ENCODE measurements at regions not wholly inside any gene's neighbourhood (a gene's known extent, or its start where the extent isn't known, plus 50 kb on each side); places are given as distances from the start of the nearest gene placed in this dataset.
"Not testable (repeated sequence)": the region's sequence is repeated elsewhere in the genome, so short reads cannot be mapped to it uniquely, and the experiment has no call there.

DNA sequence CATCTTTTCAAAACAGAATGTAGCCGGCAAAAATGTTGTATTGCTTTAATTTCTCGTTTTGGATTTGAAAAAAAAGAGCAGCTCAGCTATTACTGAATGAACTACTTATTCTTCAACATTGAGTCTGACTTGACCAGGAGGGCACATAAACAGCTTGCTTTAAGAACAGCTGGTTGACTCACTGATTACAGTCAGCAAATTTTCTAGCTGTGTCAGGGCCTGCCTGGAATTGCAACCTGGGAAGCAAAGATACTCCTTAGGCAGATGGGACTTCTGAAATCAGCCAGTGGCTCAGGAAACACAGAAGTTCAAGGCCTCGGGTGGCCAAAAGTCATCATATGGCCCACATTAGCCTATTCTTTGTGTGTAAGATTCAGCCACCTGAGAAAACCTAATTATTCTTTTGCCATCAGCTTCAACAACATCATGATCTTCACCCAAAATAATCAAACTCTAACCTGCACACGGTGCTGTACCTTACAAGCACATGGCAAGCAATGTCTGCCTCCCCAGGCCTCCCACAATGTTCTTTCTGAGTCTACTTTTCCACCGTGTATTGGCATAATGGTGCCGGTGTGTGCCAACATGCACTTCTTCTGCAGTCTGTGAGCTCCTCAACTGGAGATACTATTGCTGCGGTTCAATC is 307.2 kb downstream of the HHIPL2 start:
- no peak for DNase-seq (ENCODE audit: low read depth in 2 of 2)

DNA sequence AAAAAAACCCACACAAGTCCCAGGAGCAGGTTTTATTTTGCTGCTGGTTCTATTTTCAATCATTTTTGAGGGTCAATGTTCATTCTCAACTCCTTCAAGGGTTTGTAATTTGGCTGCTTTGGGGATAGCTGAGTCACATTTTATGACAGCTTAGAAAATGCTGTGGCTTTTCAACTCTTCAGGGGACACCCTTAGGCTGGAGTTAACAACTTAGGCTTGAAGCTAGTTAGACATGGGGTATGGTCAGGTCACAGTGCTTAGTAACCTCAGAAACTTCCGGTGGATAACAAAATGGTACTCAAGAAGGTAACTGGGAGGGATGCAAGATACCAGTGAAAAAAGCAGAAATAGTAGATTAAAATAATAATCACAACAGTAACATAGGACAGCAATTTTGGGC is 308.8 kb downstream of the HHIPL2 start:
- no peak for DNase-seq (ENCODE audit: low read depth in 2 of 2)

DNA sequence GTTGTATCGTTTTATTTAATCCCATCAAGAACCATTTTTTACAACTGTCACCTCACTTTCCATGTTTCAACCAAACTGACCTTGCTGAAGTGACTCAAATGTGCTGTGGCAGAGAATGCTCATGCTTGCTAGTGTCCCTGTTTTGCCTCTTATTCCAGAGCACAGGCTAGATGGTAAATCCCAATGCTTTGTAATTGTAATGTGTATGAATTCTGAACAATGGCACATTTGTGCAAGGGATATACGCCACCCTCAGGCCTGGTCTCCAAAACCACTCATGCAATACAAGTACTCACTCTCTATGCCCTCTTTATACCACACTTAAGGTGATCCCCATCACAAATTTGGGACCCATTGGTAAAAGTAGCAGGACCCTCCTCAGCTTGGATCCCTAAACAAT is 313.6 kb downstream of the HHIPL2 start:
- no peak for DNase-seq (ENCODE audit: low read depth in 2 of 2)

DNA sequence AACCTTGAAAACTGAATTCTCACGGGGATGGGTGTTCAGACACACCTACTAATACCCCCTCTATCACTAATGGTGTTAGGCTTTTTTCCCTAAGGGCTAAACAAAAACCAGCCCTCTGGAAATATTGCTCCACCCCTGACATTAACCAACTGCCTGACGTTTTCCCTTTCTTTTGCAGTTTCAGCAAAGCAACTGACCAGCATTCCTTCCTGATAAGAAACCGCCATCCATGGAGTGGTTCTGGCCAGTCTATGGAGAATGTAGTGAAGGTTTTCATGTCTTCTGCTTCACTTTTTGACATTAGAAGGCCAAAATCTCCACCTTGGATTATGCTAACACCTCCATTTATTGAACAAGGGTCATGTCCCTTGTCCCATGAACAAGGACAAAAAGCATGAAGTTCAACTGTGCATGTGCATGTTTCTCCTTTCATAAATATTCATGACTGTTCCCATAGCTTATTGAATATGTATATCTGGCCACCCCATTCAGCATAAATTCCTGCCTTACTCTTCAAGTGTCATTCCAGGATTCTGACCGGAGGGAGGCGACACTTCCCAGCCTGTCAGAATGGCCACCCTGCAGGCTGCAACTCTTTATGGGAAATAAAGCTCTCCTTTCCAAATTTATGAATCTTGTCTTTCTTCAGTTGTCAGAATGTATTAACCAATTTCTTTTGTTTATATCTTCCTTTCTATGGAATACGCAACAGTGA is 314.3 kb downstream of the HHIPL2 start:
- DNase-seq (ENCODE audit: low read depth in 2 of 2), result no peak

DNA sequence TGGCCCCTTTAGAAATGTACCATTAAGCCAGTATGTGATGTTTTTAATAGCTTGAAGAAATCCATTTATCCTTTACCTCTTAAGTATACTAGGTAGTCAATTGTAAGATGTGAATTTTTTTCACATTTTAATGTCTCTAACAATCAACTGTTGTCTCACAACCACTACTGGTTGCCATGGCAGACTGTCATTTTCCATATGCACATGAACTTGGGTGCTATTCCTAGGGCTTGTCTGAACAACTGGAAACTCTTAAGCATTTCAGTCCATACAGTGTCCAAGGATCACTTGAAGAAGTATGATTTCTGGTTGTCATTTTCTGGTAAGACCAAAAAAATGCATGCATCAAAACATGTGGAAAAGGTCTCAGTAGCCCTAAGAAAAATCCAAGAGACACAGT is 315.1 kb downstream of the HHIPL2 start:
- no peak for DNase-seq (ENCODE audit: low read depth in 2 of 2)

- no peak for DNase-seq (ENCODE audit: low read depth in 2 of 2)
These were observed 318.1 kb downstream of the HHIPL2 start for GRCh38 chr1:222229672-222230312.

- no peak for DNase-seq (ENCODE audit: low read depth in 2 of 2)
These were observed 322.6 kb downstream of the HHIPL2 start for GRCh38 chr1:222225316-222225691.

DNA sequence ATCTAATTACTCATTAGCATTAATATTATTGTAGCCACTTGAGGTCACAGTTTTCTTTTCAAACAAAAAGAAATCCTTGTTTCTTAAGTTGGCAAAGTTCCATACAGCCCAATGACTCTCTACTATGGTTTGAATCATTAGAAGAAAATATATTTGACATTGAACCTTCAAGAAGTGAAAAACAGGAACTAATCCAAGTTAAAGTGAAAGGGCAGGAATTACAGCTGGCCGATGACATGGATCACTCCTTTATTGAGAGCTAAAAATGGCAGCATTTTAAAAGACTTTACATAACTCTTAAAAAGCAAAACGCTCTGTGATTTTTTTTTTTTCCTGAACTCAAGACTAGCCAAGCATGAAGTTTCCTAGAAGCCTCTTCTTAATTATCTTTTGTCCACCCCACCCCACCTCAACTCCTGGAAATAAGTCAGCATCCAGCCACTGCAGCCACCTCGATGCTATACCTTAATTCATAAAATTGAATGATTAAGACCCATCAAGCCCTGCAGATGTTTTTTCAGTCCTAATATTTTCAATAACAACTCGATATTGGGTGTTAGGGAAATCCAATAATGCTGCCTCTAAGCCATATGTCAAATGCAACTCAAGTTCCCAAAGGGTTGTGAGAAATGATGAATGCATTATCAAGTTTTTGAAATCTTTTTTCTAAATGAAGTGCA is 323.1 kb downstream of the HHIPL2 start:
- DNase-seq (ENCODE audit: low read depth in 2 of 2), result no peak

GRCh38 chr1:222224156-222224555 is 323.7 kb downstream of the HHIPL2 start:
- no peak for DNase-seq (ENCODE audit: low read depth in 2 of 2)

DNA sequence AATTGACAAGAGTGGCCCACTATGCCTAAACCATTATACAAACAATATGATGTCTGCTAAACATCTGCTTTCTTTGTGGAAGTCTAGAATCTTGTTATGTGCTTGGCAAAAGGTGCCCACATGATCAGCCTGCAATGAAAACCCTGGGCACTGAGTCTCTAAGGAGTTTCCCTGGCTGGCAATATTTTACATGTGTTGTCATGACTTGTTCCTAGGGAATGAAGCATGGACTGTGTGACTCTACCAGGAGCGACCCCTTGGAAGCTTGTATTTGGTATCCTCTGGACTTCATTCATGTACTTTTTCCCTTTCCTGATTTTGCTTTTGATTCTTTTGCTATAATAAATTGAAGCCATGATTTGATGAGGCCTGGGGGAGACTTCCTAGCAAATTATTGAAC is 324.9 kb downstream of the HHIPL2 start:
- DNase-seq (ENCODE audit: low read depth in 2 of 2), result no peak

DNA sequence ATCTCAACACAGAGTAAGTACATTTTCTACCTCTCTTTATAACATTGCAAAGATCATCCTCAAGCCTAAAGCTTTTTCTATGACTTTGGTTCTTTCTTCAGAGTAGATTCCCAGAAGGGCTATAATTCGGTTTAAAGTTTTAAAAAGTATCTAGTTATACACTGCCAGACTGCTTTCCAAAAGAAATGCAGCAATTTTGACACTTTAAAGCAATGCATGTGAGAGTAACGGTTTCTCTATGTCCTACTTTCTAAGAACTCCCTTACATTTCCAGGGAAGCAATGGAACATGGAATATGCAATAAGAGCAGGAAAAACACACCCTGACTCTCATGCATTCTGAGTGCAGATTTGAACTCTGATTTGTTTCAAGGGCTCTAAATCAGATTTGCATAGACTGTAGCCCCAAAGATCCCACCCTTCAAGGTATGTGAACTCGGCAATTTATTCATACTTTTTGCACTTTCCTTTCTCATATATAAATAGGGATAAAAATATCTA is 331.6 kb downstream of the HHIPL2 start:
- no peak for DNase-seq (ENCODE audit: low read depth in 2 of 2)

DNA sequence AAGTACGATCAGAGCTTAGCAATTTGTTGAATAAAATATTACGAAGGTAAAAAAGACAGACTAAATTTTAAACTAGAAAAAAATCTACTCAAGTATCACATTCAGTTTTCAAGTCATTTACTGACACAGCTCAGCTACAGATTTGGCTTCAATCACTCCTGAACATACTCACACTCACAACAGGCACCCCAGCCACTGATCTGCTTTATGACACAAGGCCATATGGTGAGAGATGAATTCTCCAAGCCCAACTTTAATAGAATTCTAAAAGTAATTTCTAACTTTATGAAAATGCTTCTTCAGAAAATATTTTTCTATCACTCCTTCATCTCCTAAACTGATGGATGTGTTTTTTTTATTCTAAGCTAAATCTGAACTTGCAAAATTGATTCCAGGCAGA is 337.1 kb downstream of the HHIPL2 start:
- DNase-seq (ENCODE audit: low read depth in 2 of 2), result no peak

- no peak for DNase-seq (ENCODE audit: low read depth in 2 of 2)
These were observed 343.4 kb downstream of the HHIPL2 start for GRCh38 chr1:222204475-222204874.

DNA sequence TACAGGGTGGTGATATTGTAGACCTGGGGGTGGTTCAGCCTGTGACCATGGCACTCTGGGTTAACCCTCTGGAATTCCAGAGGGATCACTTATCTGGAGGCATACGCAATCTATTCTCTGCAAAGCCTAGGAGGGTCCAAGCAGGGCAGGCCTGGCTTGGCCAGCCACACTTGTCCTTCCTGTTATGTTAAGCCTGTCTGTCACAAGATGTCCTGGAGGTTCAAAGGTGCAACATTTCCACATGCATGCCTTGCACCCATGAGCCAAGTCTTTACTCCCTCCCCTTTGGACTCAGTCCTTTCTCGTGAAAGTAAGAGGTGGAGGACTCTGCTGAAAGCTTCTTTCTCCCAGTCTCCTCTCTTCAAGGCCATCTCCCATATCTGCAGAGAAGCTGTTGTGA is 345.1 kb downstream of the HHIPL2 start:
- DNase-seq (ENCODE audit: low read depth in 2 of 2), result no peak

DNA sequence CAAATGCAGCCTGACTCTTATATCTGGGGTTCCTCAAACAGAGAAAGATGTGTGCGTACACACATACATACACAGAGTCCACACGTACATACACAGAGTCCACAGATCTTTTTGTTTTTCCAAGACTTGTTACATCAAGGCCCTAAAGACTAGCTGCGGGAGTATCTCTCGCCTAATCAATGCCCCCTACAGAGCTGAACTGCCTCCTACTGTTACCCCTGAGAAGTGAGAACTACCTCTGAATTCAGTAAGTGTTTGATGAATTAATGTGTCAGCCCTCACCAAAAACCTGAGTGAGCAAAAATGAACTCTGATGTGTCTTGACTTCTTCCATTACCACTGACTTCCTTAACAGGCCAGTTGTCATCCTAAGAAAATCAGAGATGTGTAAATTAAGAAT is 351.2 kb downstream of the HHIPL2 start:
- DNase-seq (ENCODE audit: low read depth in 2 of 2), result no peak

- no peak for DNase-seq (ENCODE audit: low read depth in 2 of 2)
These were observed 351.6 kb downstream of the HHIPL2 start for GRCh38 chr1:222196288-222196687.

GRCh38 chr1:222195857-222196256 is 352.0 kb downstream of the HHIPL2 start:
- no peak for DNase-seq (ENCODE audit: low read depth in 2 of 2)

DNA sequence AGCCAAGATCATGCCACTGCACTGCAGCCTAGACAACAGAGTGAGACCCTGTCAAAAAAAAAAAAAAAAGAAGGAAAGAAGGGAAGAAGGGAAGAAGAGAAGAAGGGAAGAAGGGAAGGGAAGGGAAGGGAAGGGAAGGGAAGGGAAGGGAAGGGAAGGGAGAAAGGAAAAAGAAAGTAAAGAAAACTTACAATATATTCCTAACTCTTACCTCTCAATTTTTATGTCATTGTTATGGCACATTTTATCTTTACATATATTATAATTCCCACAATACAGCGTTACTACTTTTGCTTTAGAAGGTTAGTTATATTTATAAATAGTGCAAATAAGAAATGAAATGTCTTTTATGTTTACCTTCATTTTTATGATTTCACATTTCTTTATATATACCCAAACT is 358.7 kb downstream of the HHIPL2 start:
- DNase-seq (ENCODE audit: low read depth in 2 of 2), result no peak

DNA sequence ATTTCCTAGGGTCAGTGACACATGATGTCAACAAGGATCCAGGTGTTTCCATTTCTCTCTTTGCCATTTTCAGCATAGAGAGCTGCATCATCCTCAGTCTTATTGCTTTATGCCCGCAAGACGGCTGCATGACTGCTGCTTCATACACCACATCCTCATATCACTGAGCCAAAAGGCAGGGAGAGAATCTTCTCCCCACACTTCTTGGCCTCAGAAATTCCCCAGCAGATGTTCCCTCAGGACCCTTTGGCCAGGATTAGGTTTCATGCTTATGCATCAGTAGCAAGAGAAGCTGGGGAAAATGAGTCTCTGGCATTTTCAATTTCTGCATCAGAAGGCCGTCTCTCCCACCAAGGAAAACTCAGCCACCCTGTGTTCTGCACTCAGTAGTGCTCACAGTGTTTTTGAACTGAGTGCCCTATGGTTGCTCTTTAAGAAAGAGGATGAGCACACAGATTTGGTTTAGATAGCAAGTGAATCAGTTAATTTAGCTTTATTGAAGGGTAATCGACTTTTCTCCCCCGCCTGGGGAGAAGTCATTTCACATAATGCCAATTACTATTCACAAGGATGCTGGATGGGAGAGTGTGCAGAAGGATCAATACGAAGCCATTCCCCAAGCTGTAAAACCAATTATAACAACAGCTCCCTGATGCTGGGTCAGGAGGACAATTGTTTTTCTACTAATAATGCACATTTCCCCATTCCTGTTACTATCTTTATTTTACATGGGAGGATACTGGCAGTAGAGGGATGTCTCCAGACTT is 360.2 kb downstream of the HHIPL2 start:
- no peak for DNase-seq (ENCODE audit: low read depth in 2 of 2)

DNA sequence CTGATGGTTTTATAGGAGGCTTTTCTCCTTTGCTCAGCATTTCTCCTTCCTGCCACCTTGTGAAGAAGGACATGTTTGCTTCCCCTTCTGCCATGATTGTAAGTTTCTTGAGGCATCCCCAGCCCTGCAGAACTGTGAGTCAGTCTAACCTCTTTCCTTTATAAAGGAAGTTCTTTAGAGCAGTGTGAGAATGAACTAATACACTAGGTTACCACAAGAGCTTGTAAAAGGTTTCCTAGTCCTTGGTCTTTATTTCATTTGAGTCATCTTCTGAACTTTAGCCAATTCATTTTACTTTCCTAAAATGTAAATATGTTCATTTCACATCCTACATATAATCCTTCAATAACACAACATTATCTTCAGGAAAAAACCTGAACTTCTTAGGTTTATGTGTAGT is 365.3 kb downstream of the HHIPL2 start:
- no peak for DNase-seq (ENCODE audit: low read depth in 2 of 2)

DNA sequence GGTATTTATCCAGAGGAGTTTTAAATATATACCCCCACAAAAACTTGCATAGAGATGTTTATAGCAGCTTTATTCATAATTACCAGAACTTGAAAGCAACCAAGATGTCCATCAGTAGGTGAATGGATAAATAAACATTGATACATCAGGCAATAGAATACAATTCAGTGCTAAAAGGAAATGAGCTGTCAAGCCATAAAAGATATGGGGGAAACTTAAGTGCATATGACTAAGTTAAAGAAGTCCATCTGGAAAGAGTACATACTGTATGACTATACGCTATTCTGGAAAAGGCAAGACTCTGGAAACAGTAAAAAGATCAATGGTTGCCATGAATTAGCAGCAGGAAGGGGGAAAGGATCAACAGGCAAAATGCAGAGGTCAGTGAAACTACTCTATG is 366.7 kb downstream of the HHIPL2 start:
- DNase-seq (ENCODE audit: low read depth in 2 of 2), result no peak

- not testable (repeated sequence) for DNase-seq (ENCODE audit: low read depth in 2 of 2)
These were observed 370.4 kb downstream of the HHIPL2 start for GRCh38 chr1:222177496-222177895.

Measured in fibroblast of skin of left quadriceps (primary cell).